ENCODE measurements at regions not wholly inside any gene's neighbourhood (a gene's known extent, or its start where the extent isn't known, plus 50 kb on each side); places are given as distances from the start of the nearest gene placed in this dataset.

GRCh38 chr2:108124736-108125495 lies 114.9 kb upstream of the SULT1C3 start:
- Histone ChIP-seq H3K27ac (no peak overlapping the region), H3K27me3 (no peaks in the 10 kb centered on the region), H3K36me3 (no peaks in the 10 kb centered on the region), H3K4me1 (no peaks in the 10 kb centered on the region), H3K4me3 (no peak overlapping the region), H3K9me3 (no peaks in the 10 kb centered on the region)
- intact Hi-C loops (cut with DNase I): no loop called here
- DNase-seq (ENCODE audit: low spot score in 2 of 2): no peak
- no peak for TF ChIP-seq CTCF (IDR thresholded peaks at IDR 0.05)

- Histone ChIP-seq H3K27ac (no peak overlapping the region), H3K27me3 (no peaks in the 10 kb centered on the region), H3K4me3 (no peak overlapping the region), H3K9me3 (no peaks in the 10 kb centered on the region), H3K4me1 (no peaks in the 10 kb centered on the region), H3K36me3 (no peaks in the 10 kb centered on the region)
- DNase-seq (ENCODE audit: low spot score in 2 of 2): no peak
- intact Hi-C loops (cut with DNase I): no loop called here
- no peak for TF ChIP-seq CTCF (IDR thresholded peaks at IDR 0.05)
Measured at GRCh38 chr2:108125581-108125980, 114.2 kb upstream of the SULT1C3 start.

GRCh38 chr2:108128249-108128648 lies 111.5 kb upstream of the SULT1C3 start:
- no peak for TF ChIP-seq CTCF (IDR thresholded peaks at IDR 0.05)
- intact Hi-C loops (cut with DNase I): no loop called here
- Histone ChIP-seq H3K27me3 (no peaks in the 10 kb centered on the region), H3K4me1 (no peaks in the 10 kb centered on the region), H3K4me3 (no peak overlapping the region), H3K27ac (no peak overlapping the region), H3K36me3 (no peaks in the 10 kb centered on the region), H3K9me3 (no peaks in the 10 kb centered on the region)
- no peak for DNase-seq (ENCODE audit: low spot score in 2 of 2)

GRCh38 chr2:108129636-108130035 lies 110.1 kb upstream of the SULT1C3 start:
- Histone ChIP-seq H3K9me3 (no peaks in the 10 kb centered on the region), H3K4me3 (no peak overlapping the region), H3K4me1 (no peaks in the 10 kb centered on the region), H3K36me3 (no peaks in the 10 kb centered on the region), H3K27ac (no peak overlapping the region), H3K27me3 (no peaks in the 10 kb centered on the region)
- intact Hi-C loops (cut with DNase I): no loop called here
- no peak for TF ChIP-seq CTCF (IDR thresholded peaks at IDR 0.05)
- no peak for DNase-seq (ENCODE audit: low spot score in 2 of 2)

GRCh38 chr2:108133457-108133856 lies 106.3 kb upstream of the SULT1C3 start:
- Histone ChIP-seq H3K27ac (no peak overlapping the region), H3K4me1 (no peaks in the 10 kb centered on the region), H3K36me3 (no peaks in the 10 kb centered on the region), H3K27me3 (no peaks in the 10 kb centered on the region), H3K9me3 (no peaks in the 10 kb centered on the region), H3K4me3 (no peak overlapping the region)
- intact Hi-C loops (cut with DNase I): no loop called here
- no peak for DNase-seq (ENCODE audit: low spot score in 2 of 2)
- no peak for TF ChIP-seq CTCF (IDR thresholded peaks at IDR 0.05)

- no peaks in the 10 kb centered on the region for H3K27me3 ChIP-seq
- H3K4me3 ChIP-seq: no peak overlapping the region
- no peak for TF ChIP-seq CTCF (IDR thresholded peaks at IDR 0.05)
- no peaks in the 10 kb centered on the region for H3K9me3 ChIP-seq
- no peak overlapping the region for H3K27ac ChIP-seq
- no peak for DNase-seq (ENCODE audit: low spot score in 2 of 2)
- intact Hi-C loops (cut with DNase I): no loop called here
- no peaks in the 10 kb centered on the region for H3K36me3 ChIP-seq
- no peaks in the 10 kb centered on the region for H3K4me1 ChIP-seq
Measured at GRCh38 chr2:108139521-108139920, 100.2 kb upstream of the SULT1C3 start.

Measured in ascending aorta (tissue), 2 donors.